CD14-positive monocyte (primary cell): ENCODE measurements at regions not wholly inside any gene's neighbourhood (a gene's known extent, or its start where the extent isn't known, plus 50 kb on each side); places are given as distances from the start of the nearest gene placed in this dataset.

ENCODE experiments used
- DNase-seq, 3 donors: peaks; one replicate each; pipeline ENCODE4 v3.0.0-alpha.2; 2011 to 2022
- H2AFZ ChIP-seq: 2 replicates; pipeline ENCODE4 v1.6.0; 2012; ENCODE audit warnings: mild to moderate bottlenecking, low read depth, low read length, inconsistent platforms; ENCODE audit not compliant: insufficient read depth, poor library complexity, severe bottlenecking
- H3K27ac ChIP-seq, 2 donors: 1 replicate in 1 of 2; 2 replicates in 1 of 2; pipeline ENCODE4 v1.5.1; 2012 to 2013; ENCODE audit warnings: low read length in 2 of 2, control low read depth in 1 of 2, inconsistent platforms in 1 of 2, low read depth in 1 of 2, mild to moderate bottlenecking in 1 of 2
- H3K27me3 ChIP-seq, 2 donors: one replicate each; pipeline versions ENCODE4 v1.6.0 to v1.6.1; 2011 to 2013; ENCODE audit warnings: low read length in 2 of 2; ENCODE audit not compliant: control insufficient read depth in 2 of 2, insufficient read depth in 2 of 2
- H3K36me3 ChIP-seq, 2 donors: replicated peaks in 1 of 2; 1 replicate in 1 of 2; 2 replicates in 1 of 2; pipeline versions ENCODE4 v1.5.1 to v1.6.1; 2012 to 2013; ENCODE audit warnings: low read length in 2 of 2, control low read depth in 1 of 2, inconsistent platforms in 1 of 2, mild to moderate bottlenecking in 1 of 2; ENCODE audit not compliant: insufficient read depth in 2 of 2, control insufficient read depth in 1 of 2
- H3K4me1 ChIP-seq, 2 donors: 1 replicate in 1 of 2; 2 replicates in 1 of 2; pipeline versions ENCODE4 v1.5.1 to v1.6.1; 2012 to 2013; ENCODE audit warnings: low read length in 2 of 2, control low read depth in 1 of 2, inconsistent platforms in 1 of 2, mild to moderate bottlenecking in 1 of 2, moderate library complexity in 1 of 2; ENCODE audit not compliant: insufficient read depth in 2 of 2, control insufficient read depth in 1 of 2
- H3K4me2 ChIP-seq: replicated peaks from 2 replicates; pipeline ENCODE3; 2012; ENCODE audit warnings: low read length, moderate library complexity, mild to moderate bottlenecking; ENCODE audit not compliant: poor library complexity, severe bottlenecking; ENCODE audit errors: extremely low read depth
- H3K4me3 ChIP-seq, 3 experiments: fragments of 200-600 bp in 1 of 3; sonication (generic) in 1 of 3; replicated peaks in 1 of 3; 1 replicate in 2 of 3; 2 replicates in 1 of 3; pipeline ENCODE4 v1.5.1; 2011 to 2013; ENCODE audit warnings: low read length in 3 of 3, mild to moderate bottlenecking in 3 of 3, control low read depth in 2 of 3, low read depth in 2 of 3, inconsistent platforms in 1 of 3, moderate library complexity in 1 of 3
- H3K79me2 ChIP-seq: 2 replicates; pipeline ENCODE4 v1.6.0; 2012; ENCODE audit warnings: mild to moderate bottlenecking, control low read depth, inconsistent platforms, low read length, moderate library complexity; ENCODE audit not compliant: insufficient read depth
- H3K9ac ChIP-seq: 2 replicates; pipeline ENCODE4 v1.6.0; 2017; ENCODE audit warnings: low read length, mild to moderate bottlenecking; ENCODE audit not compliant: insufficient read depth, poor library complexity, severe bottlenecking
- H3K9me3 ChIP-seq, 2 donors: replicated peaks in 1 of 2; 1 replicate in 1 of 2; 2 replicates in 1 of 2; pipeline versions ENCODE4 v1.5.1 to v1.6.1; 2012 to 2013; ENCODE audit warnings: low read length in 2 of 2, control low read depth in 1 of 2; ENCODE audit not compliant: control insufficient read depth in 1 of 2, insufficient read depth in 1 of 2
- H4K20me1 ChIP-seq: 2 replicates; pipeline ENCODE4 v1.6.0; 2012; ENCODE audit warnings: mild to moderate bottlenecking, low read length, control low read depth, moderate library complexity; ENCODE audit not compliant: insufficient read depth
- H3K27ac Mint-ChIP-seq, 7 donors: one replicate each; pipeline ENCODE4 v1.8.0; 2020; ENCODE audit warnings: mild to moderate bottlenecking in 7 of 7, mixed read lengths in 7 of 7, moderate library complexity in 6 of 7, inconsistent platforms in 2 of 7
- H3K27me3 Mint-ChIP-seq, 3 donors: one replicate each; pipeline ENCODE4 v1.8.0; 2021 to 2022; ENCODE audit warnings: low read depth in 3 of 3, mild to moderate bottlenecking in 3 of 3, mixed read lengths in 3 of 3, moderate library complexity in 3 of 3, inconsistent platforms in 1 of 3
- H3K36me3 Mint-ChIP-seq, 2 donors: one replicate each; pipeline ENCODE4 v1.8.0; 2020; ENCODE audit warnings: mixed read lengths in 2 of 2, inconsistent platforms in 1 of 2, mild to moderate bottlenecking in 1 of 2
- H3K4me1 Mint-ChIP-seq: one replicate; pipeline ENCODE4 v1.8.0; 2020; ENCODE audit warnings: mild to moderate bottlenecking, mixed read lengths
- H3K4me3 Mint-ChIP-seq, 2 donors: one replicate each; pipeline ENCODE4 v1.8.0; 2020; ENCODE audit warnings: mild to moderate bottlenecking in 2 of 2, mixed read lengths in 2 of 2, moderate library complexity in 1 of 2
- H3K9me3 Mint-ChIP-seq, 7 donors: one replicate each; pipeline ENCODE4 v1.8.0; 2020 to 2022; ENCODE audit warnings: mixed read lengths in 7 of 7, mild to moderate bottlenecking in 6 of 7, moderate library complexity in 6 of 7, inconsistent platforms in 2 of 7
- CTCF ChIP-seq: fragments of 200-600 bp; IDR thresholded peaks from one replicate; pipeline ENCODE4 v1.8.0; 2022; ENCODE audit warnings: antibody characterized with exemption, mild to moderate bottlenecking
- WGBS: methylation state at CpG from one replicate; pipeline ENCODE4 v1.1.5; 2013; ENCODE audit warnings: missing lambda C conversion rate; ENCODE audit not compliant: insufficient coverage; 5-methylcytosine and 5-hydroxymethylcytosine counted together
- intact Hi-C, 2 donors: fragments of 100-400 bp; cut with micrococcal nuclease; formaldehyde crosslinking; loops; one replicate each; pipeline versions ENCODE4 v1.15.0 to v1.15.1; 2023

- no peaks in the 10 kb centered on the region for H3K27me3 ChIP-seq
- intact Hi-C loops, result no loop called here
- H2AFZ ChIP-seq, result no peak overlapping the region
- Mint-ChIP-seq H3K4me1 (no peaks in the 10 kb centered on the region), H3K4me3 (no peak overlapping the region), H3K27me3 (no peaks in the 10 kb centered on the region), H3K36me3 (no peaks in the 10 kb centered on the region), H3K27ac (no peak overlapping the region), H3K9me3 (peaks cover 0 to 7% (median 3%) of the 10 kb centered on the region in 7 donors)
- H3K4me3 ChIP-seq, result no peak overlapping the region
- H3K79me2 ChIP-seq, result no peaks in the 10 kb centered on the region
- no peak overlapping the region for H3K9ac ChIP-seq
- TF ChIP-seq CTCF, result no peak
- H4K20me1 ChIP-seq, result no peaks in the 10 kb centered on the region
- DNase-seq, result no peak
- H3K36me3 ChIP-seq, result no peaks in the 10 kb centered on the region
- WGBS, result 92% methylated on average over 2 of the region's 3 CpGs
- H3K4me1 ChIP-seq, result no peaks in the 10 kb centered on the region
- no peak overlapping the region for H3K27ac ChIP-seq
- no peaks in the 10 kb centered on the region for H3K9me3 ChIP-seq
- no peak overlapping the region for H3K4me2 ChIP-seq
Measured at GRCh38 chr18:38807915-38808314, 1242.3 kb upstream of the CELF4 start.

- H3K36me3 Mint-ChIP-seq, result no peaks in the 10 kb centered on the region
- intact Hi-C loops, result no loop called here
- Histone ChIP-seq H3K36me3 (no peaks in the 10 kb centered on the region), H3K27ac (no peak overlapping the region), H3K4me1 (no peaks in the 10 kb centered on the region), H3K9ac (no peak overlapping the region), H2AFZ (no peak overlapping the region), H3K9me3 (no peaks in the 10 kb centered on the region), H3K4me2 (no peak overlapping the region), H3K4me3 (no peak overlapping the region), H3K27me3 (no peaks in the 10 kb centered on the region), H4K20me1 (no peaks in the 10 kb centered on the region), H3K79me2 (no peaks in the 10 kb centered on the region)
- no peak for DNase-seq
- no peak overlapping the region for H3K4me3 Mint-ChIP-seq
- H3K27me3 Mint-ChIP-seq, result no peaks in the 10 kb centered on the region
- WGBS, result no CpG with 5 or more reads among the region's 1 CpG
- H3K27ac Mint-ChIP-seq, result no peak overlapping the region
- H3K4me1 Mint-ChIP-seq, result no peaks in the 10 kb centered on the region
- peaks cover 2 to 13% (median 6%) of the 10 kb centered on the region in 7 donors for H3K9me3 Mint-ChIP-seq
- no peak for TF ChIP-seq CTCF
Measured at GRCh38 chr18:38805256-38805655, 1239.7 kb upstream of the CELF4 start.
